Sciatic nerve (tissue), 2 donors: ENCODE measurements at regions not wholly inside any gene's neighbourhood (a gene's known extent, or its start where the extent isn't known, plus 50 kb on each side); places are given as distances from the start of the nearest gene placed in this dataset.
"Not testable (repeated sequence)": the region's sequence is repeated elsewhere in the genome, so short reads cannot be mapped to it uniquely, and the experiment has no call there.

Source experiments
- ATAC-seq: fragments of 200-7000 bp; cut with Tn5 transposase; one replicate; pipeline ENCODE4 v1.9.1; 2020; ENCODE audit warnings: mild to moderate bottlenecking, moderate library complexity
- DNase-seq: peaks from one replicate; pipeline ENCODE4 v3.0.0-alpha.2; 2020; ENCODE audit warnings: low spot score
- intact Hi-C: fragments of 100-400 bp; cut with DNase I; formaldehyde crosslinking; loops from one replicate; pipeline ENCODE4 v1.14.2; 2022
- donor health status: DM: no; HTN: no; CAD: no.
- donor health status: DM: no; HTN: no; CAD: no.

DNA sequence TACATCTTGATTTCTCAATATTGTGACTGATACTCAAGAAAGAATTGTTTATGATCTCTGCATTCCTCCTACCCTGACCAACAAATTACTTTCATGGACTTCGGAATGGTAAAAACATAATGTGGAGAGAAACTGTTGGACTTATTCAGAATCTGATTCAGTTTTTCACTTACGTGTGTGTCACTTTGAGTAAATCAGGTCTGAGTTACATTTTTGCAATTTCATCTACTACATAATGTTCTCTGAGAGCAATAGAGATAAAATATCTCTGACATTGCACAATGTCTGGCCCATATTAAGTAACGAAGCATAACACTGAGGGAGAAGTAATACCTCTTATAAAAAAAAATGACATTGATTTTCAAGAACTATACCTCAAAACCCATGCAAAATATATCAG is 1337.9 kb upstream of the CHAC2 start:
- intact Hi-C loops: no loop called here
- DNase-seq (no peak), ATAC-seq (no peak)

DNA sequence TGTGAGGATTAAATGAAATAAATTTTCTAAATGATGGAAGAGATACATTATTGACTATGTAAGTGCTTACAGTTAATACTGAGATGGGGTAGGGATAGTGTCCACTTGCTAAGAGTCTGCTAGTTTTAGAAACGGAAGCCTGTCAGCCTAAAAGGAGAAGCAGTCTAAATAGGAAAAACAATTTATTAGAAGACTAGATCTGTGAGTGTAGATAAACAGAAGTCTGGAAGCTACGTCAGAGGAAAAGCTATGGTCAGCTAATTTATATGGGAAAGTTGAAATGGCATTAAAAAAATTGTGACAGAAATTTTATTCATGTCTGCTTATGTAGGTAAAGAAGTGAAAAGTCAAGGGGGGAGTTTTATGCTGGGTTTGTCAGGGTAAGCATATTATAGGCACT is 1338.4 kb upstream of the CHAC2 start:
- no peak for ATAC-seq
- intact Hi-C loops: no loop called here
- DNase-seq: no peak

DNA sequence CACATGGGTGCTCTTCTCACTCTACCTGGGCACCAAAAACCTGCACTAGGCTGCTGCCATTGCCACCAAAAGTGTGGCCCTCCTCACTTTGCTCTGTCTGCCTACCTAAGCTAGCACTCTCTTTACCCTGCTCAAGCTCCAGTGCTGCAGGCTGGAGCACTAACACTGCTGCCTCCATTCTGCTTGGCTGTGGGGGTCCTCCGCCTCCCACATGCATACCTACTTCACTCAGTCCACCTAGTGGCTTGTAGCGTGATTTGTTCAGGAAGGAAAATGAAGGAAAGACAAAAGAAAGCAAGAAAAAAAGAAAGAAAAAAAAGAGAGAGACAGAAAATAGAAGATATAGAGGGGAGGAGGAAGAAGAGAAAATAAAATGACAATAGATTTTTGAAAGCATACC is 1339.4 kb upstream of the CHAC2 start:
- intact Hi-C loops: no loop called here
- ATAC-seq (no peak), DNase-seq (no peak)

DNA sequence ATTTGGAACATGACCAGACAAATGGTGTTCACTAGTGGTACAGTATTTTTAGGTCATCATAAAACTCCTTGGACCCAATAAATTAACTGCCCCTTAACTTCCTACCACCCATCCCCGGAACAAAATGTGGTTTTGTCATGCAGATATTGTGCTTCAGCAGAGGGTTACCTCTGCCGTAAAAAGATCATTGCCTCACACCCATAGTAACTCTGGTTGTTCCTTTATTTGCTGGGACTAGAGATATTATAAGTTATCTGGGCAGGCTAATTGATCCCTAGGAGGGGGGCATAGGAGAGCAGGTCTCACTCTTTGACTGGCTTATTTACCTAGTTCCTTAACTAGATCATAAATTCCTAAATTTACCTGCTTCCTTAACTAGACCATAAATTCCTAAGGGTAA is 1343.9 kb upstream of the CHAC2 start:
- ATAC-seq (no peak), DNase-seq (no peak)
- intact Hi-C loops: no loop called here

DNA sequence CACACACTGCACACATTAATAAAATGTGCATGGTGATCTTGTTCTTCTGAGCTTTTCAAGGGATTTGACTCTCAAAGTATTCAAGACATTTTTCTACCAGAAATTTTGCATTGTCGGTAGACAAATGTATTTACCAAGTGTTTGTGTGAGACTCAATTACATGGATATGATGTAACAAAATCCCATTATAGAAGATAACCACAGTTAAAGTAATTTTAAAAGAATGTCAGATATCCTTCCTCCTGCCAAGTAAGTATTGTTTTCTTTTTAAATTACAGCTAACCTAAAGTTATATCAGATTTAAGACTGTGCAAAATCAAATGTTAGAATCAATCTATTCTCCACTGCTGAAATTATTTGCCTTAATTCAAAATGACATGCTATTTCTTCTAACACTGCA is 1344.5 kb upstream of the CHAC2 start:
- intact Hi-C loops: no loop called here
- no peak for DNase-seq
- ATAC-seq: no peak

DNA sequence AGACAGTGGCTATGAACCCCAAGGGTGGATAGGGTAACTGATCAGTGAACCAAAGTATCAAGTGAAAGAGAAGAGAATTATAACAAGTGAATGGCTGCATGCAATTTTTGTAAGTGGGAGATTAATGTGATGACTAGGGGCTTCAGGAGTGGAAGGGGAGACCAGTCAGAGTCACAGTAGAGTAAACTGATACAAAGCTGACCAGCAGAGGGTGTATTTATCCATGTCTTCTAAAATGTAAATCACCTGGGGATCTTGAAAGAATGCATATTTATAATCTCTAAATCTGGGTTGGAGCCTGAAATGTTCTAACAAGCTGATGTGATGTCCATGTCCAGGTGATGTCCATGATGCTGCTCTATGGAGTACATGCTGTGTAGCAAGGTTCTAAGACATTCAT is 1351.3 kb upstream of the CHAC2 start:
- no peak for DNase-seq
- no peak for ATAC-seq
- intact Hi-C loops: no loop called here

DNA sequence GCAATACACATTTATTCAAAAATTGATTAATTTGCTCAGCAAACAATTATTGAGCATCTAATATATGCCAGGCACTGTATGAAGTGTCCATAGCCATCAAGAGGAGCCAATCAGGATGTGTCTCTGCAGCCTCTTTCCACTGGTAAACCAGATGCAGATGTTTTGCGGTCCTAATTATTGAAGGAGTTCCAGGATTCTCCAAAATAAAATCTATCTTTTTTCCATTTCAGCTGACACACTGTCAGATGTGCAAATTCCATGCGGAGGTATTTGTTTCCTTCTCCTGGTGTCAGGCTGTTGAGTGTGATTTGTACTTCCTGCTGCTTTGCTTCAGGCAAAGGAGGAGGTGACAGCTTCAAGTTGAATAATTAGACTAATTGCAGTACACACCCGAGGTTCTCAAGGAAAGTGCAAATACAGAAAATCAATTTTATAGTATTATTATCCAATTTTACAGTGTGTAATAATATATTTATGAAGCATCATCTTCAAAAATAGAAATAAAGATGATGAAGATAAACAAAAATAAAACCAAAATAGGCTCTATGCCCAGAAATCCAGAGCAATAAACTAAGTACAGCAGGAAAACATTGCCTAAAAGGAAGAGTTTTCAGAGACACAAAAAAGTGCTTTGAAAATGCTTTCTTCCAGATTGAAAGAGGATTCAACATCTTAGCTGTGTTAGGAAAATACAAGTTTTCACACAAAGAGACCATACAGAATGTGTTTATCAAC is 1352.9 kb upstream of the CHAC2 start:
- intact Hi-C loops: no loop called here
- DNase-seq: no peak
- peak; percentile 48 for ATAC-seq

DNA sequence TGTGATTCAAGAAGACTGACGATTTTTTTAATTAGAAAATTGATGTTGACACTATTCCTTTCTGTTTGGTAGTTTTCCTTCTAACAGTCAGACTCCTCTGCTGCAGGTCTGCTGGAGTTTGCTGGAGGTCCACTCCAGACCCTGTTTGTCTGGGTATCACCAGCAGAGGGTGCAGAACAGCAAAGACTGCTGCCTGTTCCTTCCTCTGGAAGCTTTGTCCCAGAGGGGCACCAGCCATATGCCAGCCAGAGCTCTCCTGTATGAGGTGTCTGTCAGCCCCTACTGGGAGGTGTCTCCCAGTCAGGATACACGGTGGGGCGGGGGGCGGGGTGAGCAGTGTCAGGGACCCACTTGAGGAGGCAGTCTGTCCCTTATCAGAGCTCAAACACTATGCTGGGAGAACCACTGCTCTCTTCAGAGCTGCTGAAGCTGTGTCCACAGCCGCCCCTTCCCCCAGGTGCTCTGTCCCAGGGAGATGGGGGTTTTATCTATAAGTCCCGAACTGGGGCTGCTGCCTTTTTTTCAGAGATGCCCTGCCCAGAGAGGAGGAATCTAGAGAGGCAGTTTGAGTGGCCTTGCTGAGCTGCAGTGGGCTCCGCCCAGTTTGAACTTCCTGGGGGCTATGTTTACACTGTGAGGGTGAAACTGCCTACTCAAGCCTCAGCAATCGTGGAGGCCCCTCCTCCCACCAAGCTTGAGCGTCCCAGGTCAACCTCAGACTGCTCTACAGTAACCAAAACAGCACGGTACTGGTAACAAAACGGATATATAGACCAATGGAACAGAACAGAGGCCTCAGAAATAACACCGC is 1358.1 kb upstream of the CHAC2 start:
- intact Hi-C loops, DNase-seq, ATAC-seq: not testable (repeated sequence)

DNA sequence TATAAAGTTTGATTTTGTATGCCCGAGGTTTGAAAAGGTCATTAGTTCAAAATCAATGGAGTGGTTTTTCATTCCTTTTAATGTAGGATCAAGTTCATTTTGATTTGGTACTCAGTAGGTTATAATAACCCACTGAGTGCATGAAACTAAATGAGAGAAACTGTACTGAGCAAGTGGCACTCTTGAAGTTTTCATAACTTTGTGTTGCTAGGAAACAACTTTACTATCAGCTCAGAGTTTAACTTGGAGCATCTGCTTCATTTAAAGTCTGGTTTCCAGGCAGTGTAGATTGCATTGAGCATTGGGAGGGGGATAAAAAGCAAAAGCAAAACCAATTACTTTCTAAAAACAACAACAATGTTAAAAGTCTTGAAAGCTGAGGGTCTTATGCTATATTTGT is 1361.6 kb upstream of the CHAC2 start:
- DNase-seq: no peak
- intact Hi-C loops: no loop called here
- ATAC-seq: no peak

DNA sequence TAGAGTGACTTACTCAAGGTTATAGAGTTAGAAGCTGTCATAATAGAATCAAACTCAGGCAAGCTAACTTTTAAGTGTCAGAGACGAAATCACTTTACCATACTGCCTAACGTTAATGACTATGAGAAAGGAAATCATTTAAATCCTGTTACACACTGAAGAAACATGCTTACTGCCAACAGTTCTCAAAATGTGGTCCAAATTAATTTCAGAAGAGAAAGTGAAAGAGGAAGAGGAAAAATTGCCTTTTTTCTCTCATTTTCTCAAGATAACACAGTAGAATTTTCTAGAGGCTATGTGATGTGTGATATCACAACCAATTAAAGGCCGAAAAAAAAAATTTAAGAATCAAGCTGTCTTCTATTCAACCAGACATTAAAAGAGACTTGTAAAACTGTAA is 1362.7 kb upstream of the CHAC2 start:
- no peak for ATAC-seq

DNA sequence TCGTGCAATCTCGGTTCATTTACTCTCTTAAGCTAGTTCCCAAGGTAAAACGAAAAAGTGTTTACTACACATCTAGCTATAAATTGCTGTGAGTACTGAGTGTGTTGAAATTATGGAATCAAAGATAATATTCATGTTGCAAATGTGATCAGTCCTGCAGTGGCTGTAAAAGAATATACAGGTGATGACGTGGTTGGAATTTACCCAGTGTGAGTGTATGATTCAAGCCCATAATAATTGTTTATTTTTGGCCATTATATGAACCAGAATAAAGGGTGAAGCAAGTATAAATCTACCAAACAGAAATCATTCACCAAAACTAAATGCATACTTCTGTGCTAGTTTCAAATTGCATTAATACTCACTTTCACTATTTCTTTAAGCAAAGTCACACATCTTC is 1363.6 kb upstream of the CHAC2 start:
- intact Hi-C loops: no loop called here
- DNase-seq (no peak), ATAC-seq (no peak)

More for the DNA sequence above, 1362.7 kb upstream of the CHAC2 start:
- no peak for DNase-seq
- intact Hi-C loops: no loop called here

DNA sequence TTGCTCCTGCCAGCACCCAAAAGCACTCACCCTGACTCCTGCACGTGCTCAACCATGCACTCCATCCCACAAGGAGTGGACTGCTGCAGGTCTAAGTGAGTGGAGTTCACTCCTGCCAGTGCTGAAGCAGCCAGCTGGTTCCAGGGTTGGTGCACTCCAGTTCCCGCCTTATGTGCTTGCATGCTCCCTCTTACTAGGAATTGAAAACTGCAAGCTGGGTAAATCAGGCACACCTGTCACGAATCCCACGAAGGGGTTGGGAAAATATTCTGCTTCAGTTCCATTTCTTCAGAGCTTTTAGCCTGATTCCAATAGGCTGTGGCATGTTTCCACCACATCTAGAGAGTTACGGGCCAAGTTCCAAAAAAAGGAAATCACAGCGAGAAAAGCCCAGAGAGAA is 1365.5 kb upstream of the CHAC2 start:
- no peak for DNase-seq
- intact Hi-C loops: no loop called here
- ATAC-seq: no peak

DNA sequence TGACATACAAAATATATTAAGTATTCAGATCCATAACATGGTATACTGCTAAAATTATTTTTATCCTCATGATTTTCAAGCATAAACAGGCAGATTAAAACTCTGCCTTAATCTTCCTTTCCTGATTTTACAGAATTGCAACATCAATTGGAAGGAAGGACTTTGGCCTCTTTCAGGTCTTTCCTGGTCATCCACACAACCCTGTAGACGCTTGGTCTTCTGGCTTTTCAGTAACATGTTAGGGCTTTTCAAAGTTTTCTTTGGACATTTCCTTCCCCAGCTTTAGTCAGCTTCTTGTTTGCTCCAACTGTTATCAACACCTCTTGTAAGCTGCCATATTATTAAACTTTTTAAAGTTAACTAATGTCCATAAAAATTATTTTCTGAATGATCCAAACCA is 1364.9 kb upstream of the NRXN1 start:
- intact Hi-C loops: no loop called here
- ATAC-seq: peak; percentile 64

DNA sequence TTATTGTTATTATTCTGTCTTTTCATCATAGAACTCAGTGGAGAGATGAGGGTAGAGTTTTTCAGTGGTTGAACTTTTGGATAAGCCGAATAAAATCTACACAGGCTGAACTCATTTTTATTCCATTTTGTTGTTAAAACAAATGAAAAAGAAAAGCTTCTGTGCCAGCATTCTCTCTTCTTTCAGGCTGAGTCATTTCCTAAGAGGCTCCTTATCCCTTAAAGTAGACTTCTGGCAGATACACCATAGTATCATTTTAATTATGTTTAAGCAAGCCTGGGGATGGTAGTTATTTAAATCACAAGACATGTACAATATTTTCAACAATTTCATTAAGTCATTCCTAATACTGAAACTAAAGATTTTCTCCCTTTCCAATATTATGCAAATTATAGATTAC is 1364.0 kb upstream of the NRXN1 start:
- DNase-seq (no peak), ATAC-seq (peak; percentile 62)
- intact Hi-C loops: no loop called here

More for the DNA sequence above, 1364.9 kb upstream of the NRXN1 start:
- DNase-seq: no peak

DNA sequence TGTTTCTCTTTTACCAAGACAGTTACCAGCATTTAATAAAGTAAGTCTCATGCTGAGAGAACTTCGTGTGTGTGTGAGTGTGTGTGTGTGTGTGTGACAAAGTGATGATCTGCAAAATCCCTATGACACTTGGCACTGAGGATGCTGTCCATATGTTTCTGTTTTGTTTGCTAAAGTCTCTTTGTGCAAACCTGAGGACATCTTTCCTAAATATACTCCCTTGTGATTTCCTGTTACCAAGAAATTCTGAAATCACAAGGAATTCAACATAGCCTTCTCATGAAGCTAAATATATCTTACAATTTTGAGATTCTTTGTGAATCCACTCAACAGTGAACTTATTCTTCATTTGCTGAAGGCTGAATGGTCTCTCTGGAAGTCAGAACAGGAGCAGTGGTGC is 1359.7 kb upstream of the NRXN1 start:
- DNase-seq (no peak), ATAC-seq (no peak)
- intact Hi-C loops: no loop called here

DNA sequence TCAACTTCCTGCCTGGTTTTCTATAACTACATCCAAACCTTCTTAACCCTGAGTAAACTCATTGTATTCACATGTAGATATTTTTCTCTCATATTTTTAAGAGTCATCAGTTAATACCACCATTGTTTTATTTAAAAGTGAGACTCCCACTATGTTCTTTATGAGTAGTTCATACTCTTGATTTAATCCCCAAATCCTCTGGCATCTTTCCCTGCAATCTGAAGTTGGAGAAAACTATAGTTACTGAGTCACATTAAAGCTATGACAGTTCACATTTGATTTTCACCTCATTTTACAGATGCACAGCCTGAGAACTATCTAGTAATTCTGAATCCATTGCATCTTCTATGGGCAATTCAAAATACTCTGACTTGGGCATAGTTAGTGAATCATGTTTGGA is 1358.7 kb upstream of the NRXN1 start:
- no peak for ATAC-seq
- intact Hi-C loops: no loop called here
- no peak for DNase-seq

DNA sequence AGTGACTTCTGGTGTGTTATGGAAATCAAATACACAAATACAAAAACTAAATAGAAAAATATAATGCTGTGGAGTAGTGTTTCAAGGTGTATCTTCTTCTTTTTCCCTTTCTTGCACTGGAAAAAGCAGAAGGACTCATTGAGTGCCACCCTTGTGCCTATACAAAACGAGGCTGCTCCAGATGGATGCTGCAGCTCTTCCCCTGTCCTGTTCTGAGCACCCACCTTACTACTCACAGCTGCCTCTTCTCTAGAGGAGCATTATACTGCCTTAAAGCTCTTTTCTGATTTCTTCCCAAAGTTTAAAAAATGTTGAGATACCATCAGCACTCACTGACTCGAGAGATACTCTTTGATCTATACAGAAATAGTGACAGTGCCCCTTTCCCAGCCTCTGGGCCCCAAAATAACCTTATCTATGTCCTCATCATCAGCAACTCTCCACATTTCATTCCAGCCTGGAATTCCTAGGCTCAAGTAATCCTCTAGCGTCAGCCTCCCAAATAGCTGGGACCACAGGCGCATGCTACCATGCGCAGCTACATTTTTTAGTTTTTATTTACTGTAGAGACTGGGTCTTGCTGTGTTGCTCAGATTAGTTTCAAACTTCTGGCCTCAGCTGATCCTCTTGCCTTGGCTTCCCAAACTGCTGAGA is 1356.1 kb upstream of the NRXN1 start:
- ATAC-seq (no peak), DNase-seq (no peak)
- intact Hi-C loops: no loop called here

DNA sequence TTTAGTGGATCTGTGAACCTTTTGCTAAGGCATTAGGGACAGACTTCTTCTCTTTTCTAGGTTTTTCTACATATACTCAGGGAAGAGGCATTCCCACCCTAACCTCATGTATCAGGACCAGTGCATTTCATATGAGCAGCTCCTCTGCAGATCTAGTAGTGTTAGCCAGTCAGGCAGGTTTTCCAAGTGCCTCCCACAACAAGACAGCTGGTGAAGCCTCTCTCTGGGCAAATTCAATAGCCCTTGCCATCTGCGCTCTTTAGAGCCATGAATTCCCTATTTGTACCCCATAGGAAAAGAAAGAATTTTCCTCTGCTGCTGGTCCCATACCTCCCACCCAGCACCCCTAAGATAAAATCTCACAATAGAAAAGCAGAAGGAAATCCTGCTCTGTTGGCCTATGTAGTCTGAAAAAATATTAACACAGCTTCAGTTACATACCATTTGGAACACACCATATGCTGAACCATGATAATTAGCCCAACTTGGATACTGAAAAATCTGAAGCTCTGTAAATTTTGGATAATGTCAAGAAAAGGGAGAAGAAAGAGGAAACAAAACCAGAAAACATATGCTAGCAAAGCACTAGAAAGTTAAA is 1354.6 kb upstream of the NRXN1 start:
- DNase-seq (no peak), ATAC-seq (no peak)
- intact Hi-C loops: no loop called here

DNA sequence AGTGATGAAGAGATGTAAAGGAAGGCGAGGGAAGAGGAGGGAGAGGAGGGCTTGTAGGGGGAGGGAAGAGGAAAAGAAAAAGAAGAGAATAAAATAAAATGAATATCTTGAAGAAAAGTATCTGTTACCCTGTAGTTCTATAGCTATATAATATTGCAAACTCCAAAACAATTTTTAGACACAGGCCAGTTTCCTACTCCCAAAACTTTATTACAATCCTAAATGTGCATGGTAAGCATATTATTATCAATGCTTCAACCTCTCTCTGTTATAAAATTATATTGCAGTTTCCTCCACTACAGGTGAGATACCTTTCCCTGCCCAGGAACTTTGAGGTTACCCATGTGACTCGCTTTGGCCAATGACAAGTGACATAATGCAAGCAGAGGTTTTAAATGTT is 1351.6 kb upstream of the NRXN1 start:
- no peak for DNase-seq
- no peak for ATAC-seq
- intact Hi-C loops: no loop called here

DNA sequence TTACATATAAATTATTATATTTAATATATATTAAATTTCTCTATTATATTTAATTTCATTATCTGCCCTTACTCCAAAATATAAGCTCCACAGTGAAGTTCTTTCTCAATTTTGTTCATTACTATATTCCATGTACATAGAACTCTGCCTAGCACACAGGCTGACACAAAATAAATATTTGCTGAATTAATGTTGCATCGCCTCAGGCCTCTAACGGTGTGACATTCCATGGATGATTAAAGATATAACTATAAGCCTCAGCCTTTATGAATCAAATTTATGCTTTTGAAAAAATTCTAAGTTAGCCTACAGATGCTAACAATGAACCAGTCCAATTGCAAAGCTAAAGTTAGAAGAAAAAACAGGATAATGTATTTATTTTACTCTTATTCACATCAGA is 1337.2 kb upstream of the NRXN1 start:
- intact Hi-C loops: no loop called here
- no peak for ATAC-seq
- no peak for DNase-seq
